ENCODE measurements at regions not wholly inside any gene's neighbourhood (a gene's known extent, or its start where the extent isn't known, plus 50 kb on each side); places are given as distances from the start of the nearest gene placed in this dataset.

GRCh38 chr4:42310358-42310757, 86.9 kb upstream of the SHISA3 start:
- TF ChIP-seq EZH2phosphoT487 (IDR thresholded peaks at IDR 0.05; ENCODE audit: insufficient read depth, low read depth) (no peak), EZH2 (IDR thresholded peaks at IDR 0.05; ENCODE audit: insufficient read depth, poor library complexity, severe bottlenecking) (no peak)

Data from GM23248 (cell line).